Activated naive CD8-positive, alpha-beta T cell treated with anti-CD3 and anti-CD28 coated beads for 36 hours (primary cell): ENCODE measurements at regions not wholly inside any gene's neighbourhood (a gene's known extent, or its start where the extent isn't known, plus 50 kb on each side); places are given as distances from the start of the nearest gene placed in this dataset.
"Not testable (repeated sequence)": the region's sequence is repeated elsewhere in the genome, so short reads cannot be mapped to it uniquely, and the experiment has no call there.

Source experiments
- DNase-seq: peaks from one replicate; pipeline ENCODE4 v3.0.0; 2021
- H3K27ac Mint-ChIP-seq: one replicate; pipeline ENCODE4 v1.8.0; 2022; ENCODE audit warnings: mild to moderate bottlenecking, moderate library complexity, mixed read lengths
- H3K27me3 Mint-ChIP-seq: one replicate; pipeline ENCODE4 v1.8.0; 2022; ENCODE audit warnings: mild to moderate bottlenecking, mixed read lengths
- H3K36me3 Mint-ChIP-seq: one replicate; pipeline ENCODE4 v1.8.0; 2021; ENCODE audit warnings: mild to moderate bottlenecking, mixed read lengths
- H3K4me1 Mint-ChIP-seq: one replicate; pipeline ENCODE4 v1.8.0; 2021; ENCODE audit warnings: mixed read lengths
- H3K4me3 Mint-ChIP-seq: one replicate; pipeline ENCODE4 v1.8.0; 2022; ENCODE audit warnings: mild to moderate bottlenecking, moderate library complexity, mixed read lengths
- H3K9me3 Mint-ChIP-seq: one replicate; pipeline ENCODE4 v1.8.0; 2022; ENCODE audit warnings: mixed read lengths

GRCh38 chr9:113738893-113739604 lies 137.1 kb upstream of the ZNF618 start:
- Mint-ChIP-seq H3K36me3 (no peaks in the 10 kb centered on the region), H3K27me3 (peaks cover 34% of the 10 kb centered on the region), H3K4me3 (no peak overlapping the region), H3K27ac (no peak overlapping the region), H3K4me1 (no peaks in the 10 kb centered on the region), H3K9me3 (peaks cover 3% of the 10 kb centered on the region)
- no peak for DNase-seq

GRCh38 chr9:113739605-113740507 lies 136.3 kb upstream of the ZNF618 start:
- not testable (repeated sequence) for H3K27ac Mint-ChIP-seq, DNase-seq, H3K36me3 Mint-ChIP-seq, H3K4me3 Mint-ChIP-seq, H3K9me3 Mint-ChIP-seq, H3K4me1 Mint-ChIP-seq
- peaks cover 31% of the 10 kb centered on the region for H3K27me3 Mint-ChIP-seq

- not testable (repeated sequence) for H3K4me3 Mint-ChIP-seq, DNase-seq, H3K4me1 Mint-ChIP-seq, H3K9me3 Mint-ChIP-seq, H3K27ac Mint-ChIP-seq, H3K36me3 Mint-ChIP-seq
- H3K27me3 Mint-ChIP-seq = peaks cover 31% of the 10 kb centered on the region
Observed at GRCh38 chr9:113740508-113741500, 135.3 kb upstream of the ZNF618 start.

- DNase-seq = no peak
- peaks cover 31% of the 10 kb centered on the region for H3K27me3 Mint-ChIP-seq
- no peak overlapping the region for H3K27ac Mint-ChIP-seq
- peaks cover 3% of the 10 kb centered on the region for H3K9me3 Mint-ChIP-seq
- H3K4me3 Mint-ChIP-seq = no peak overlapping the region
- no peaks in the 10 kb centered on the region for H3K36me3 Mint-ChIP-seq
- no peaks in the 10 kb centered on the region for H3K4me1 Mint-ChIP-seq
Observed at GRCh38 chr9:113741886-113742854, 133.9 kb upstream of the ZNF618 start.

- Mint-ChIP-seq H3K27me3 (peaks cover 28% of the 10 kb centered on the region), H3K4me1 (no peaks in the 10 kb centered on the region), H3K4me3 (no peak overlapping the region), H3K27ac (no peak overlapping the region), H3K36me3 (no peaks in the 10 kb centered on the region), H3K9me3 (peaks cover 8% of the 10 kb centered on the region)
- DNase-seq = no peak
Observed at GRCh38 chr9:113742878-113743277, 133.2 kb upstream of the ZNF618 start.

- H3K27me3 Mint-ChIP-seq = peaks cover 17% of the 10 kb centered on the region
- H3K4me1 Mint-ChIP-seq = no peaks in the 10 kb centered on the region
- peaks cover 11% of the 10 kb centered on the region for H3K9me3 Mint-ChIP-seq
- no peak overlapping the region for H3K27ac Mint-ChIP-seq
- H3K4me3 Mint-ChIP-seq = no peak overlapping the region
- no peak for DNase-seq
- no peaks in the 10 kb centered on the region for H3K36me3 Mint-ChIP-seq
Observed at GRCh38 chr9:113746486-113746885, 129.6 kb upstream of the ZNF618 start.

- DNase-seq = no peak
- H3K4me3 Mint-ChIP-seq = no peak overlapping the region
- no peaks in the 10 kb centered on the region for H3K4me1 Mint-ChIP-seq
- no peak overlapping the region for H3K27ac Mint-ChIP-seq
- peaks cover 11% of the 10 kb centered on the region for H3K27me3 Mint-ChIP-seq
- peaks cover 11% of the 10 kb centered on the region for H3K9me3 Mint-ChIP-seq
- no peaks in the 10 kb centered on the region for H3K36me3 Mint-ChIP-seq
Observed at GRCh38 chr9:113748135-113748534, 128.0 kb upstream of the ZNF618 start.

GRCh38 chr9:113753398-113754119 lies 122.5 kb upstream of the ZNF618 start:
- no peak overlapping the region for H3K27ac Mint-ChIP-seq
- DNase-seq = no peak
- H3K9me3 Mint-ChIP-seq = peaks cover 5% of the 10 kb centered on the region
- no peak overlapping the region for H3K4me3 Mint-ChIP-seq
- no peaks in the 10 kb centered on the region for H3K36me3 Mint-ChIP-seq
- H3K4me1 Mint-ChIP-seq = peaks cover 2% of the 10 kb centered on the region
- H3K27me3 Mint-ChIP-seq = peaks cover 34% of the 10 kb centered on the region

- Mint-ChIP-seq H3K4me3 (no peak overlapping the region), H3K36me3 (no peaks in the 10 kb centered on the region), H3K9me3 (peaks cover 3% of the 10 kb centered on the region), H3K4me1 (peaks cover 2% of the 10 kb centered on the region), H3K27me3 (peaks cover 42% of the 10 kb centered on the region), H3K27ac (no peak overlapping the region)
- DNase-seq = no peak
Observed at GRCh38 chr9:113754739-113755138, 121.4 kb upstream of the ZNF618 start.

- peaks cover 38% of the 10 kb centered on the region for H3K27me3 Mint-ChIP-seq
- no peak overlapping the region for H3K27ac Mint-ChIP-seq
- DNase-seq = no peak
- H3K36me3 Mint-ChIP-seq = no peaks in the 10 kb centered on the region
- H3K4me1 Mint-ChIP-seq = peaks cover 2% of the 10 kb centered on the region
- H3K4me3 Mint-ChIP-seq = no peak overlapping the region
- H3K9me3 Mint-ChIP-seq = peaks cover 3% of the 10 kb centered on the region
Observed at GRCh38 chr9:113755433-113755832, 120.7 kb upstream of the ZNF618 start.

GRCh38 chr9:113756476-113757192 lies 119.5 kb upstream of the ZNF618 start:
- H3K36me3 Mint-ChIP-seq = no peaks in the 10 kb centered on the region
- no peak for DNase-seq
- no peak overlapping the region for H3K4me3 Mint-ChIP-seq
- peaks cover 2% of the 10 kb centered on the region for H3K4me1 Mint-ChIP-seq
- peaks cover 39% of the 10 kb centered on the region for H3K27me3 Mint-ChIP-seq
- H3K9me3 Mint-ChIP-seq = peaks cover 3% of the 10 kb centered on the region
- no peak overlapping the region for H3K27ac Mint-ChIP-seq

- Mint-ChIP-seq H3K9me3 (peaks cover 6% of the 10 kb centered on the region), H3K36me3 (no peaks in the 10 kb centered on the region), H3K27me3 (peaks cover 40% of the 10 kb centered on the region), H3K4me3 (no peak overlapping the region), H3K27ac (no peak overlapping the region), H3K4me1 (no peaks in the 10 kb centered on the region)
- no peak for DNase-seq
Observed at GRCh38 chr9:113763429-113763828, 112.7 kb upstream of the ZNF618 start.

- Mint-ChIP-seq H3K27ac (no peak overlapping the region), H3K4me1 (no peaks in the 10 kb centered on the region), H3K36me3 (no peaks in the 10 kb centered on the region), H3K9me3 (peaks cover 4% of the 10 kb centered on the region), H3K4me3 (no peak overlapping the region), H3K27me3 (peaks cover 41% of the 10 kb centered on the region)
- no peak for DNase-seq
Observed at GRCh38 chr9:113764572-113764971, 111.5 kb upstream of the ZNF618 start.
